MM.1S (cell line): ENCODE measurements at regions not wholly inside any gene's neighbourhood (a gene's known extent, or its start where the extent isn't known, plus 50 kb on each side); places are given as distances from the start of the nearest gene placed in this dataset.

Experiments
- DNase-seq: peaks from one replicate; pipeline ENCODE4 v3.0.0-alpha.2; 2015
- H2AFZ ChIP-seq: fragments of 300-600 bp; sonication (generic); 2 replicates; pipeline ENCODE4 v1.6.0; 2016; ENCODE audit warnings: antibody characterized with exemption, low read length
- H3F3A ChIP-seq: fragments of 300-600 bp; sonication (generic); 2 replicates; pipeline ENCODE4 v1.6.1; 2016; ENCODE audit warnings: mild to moderate bottlenecking, antibody characterized with exemption, low read length, moderate library complexity, mixed read lengths; ENCODE audit not compliant: insufficient read depth
- H3K27ac ChIP-seq: fragments of 300-600 bp; sonication (generic); 2 replicates; pipeline ENCODE4 v1.5.1; 2016; ENCODE audit warnings: mild to moderate bottlenecking, low read length
- H3K27me3 ChIP-seq: fragments of 300-600 bp; sonication (generic); replicated peaks from 2 replicates; pipeline ENCODE4 v1.6.0; 2016; ENCODE audit warnings: low read length; ENCODE audit not compliant: insufficient read depth
- H3K36me3 ChIP-seq: fragments of 300-600 bp; sonication (generic); replicated peaks from 2 replicates; pipeline ENCODE4 v1.6.1; 2016; ENCODE audit warnings: mild to moderate bottlenecking, low read length, mixed read lengths; ENCODE audit not compliant: insufficient read depth
- H3K4me1 ChIP-seq: fragments of 300-600 bp; sonication (generic); 2 replicates; pipeline ENCODE4 v1.6.1; 2016; ENCODE audit warnings: low read length, mixed read lengths
- H3K4me2 ChIP-seq: fragments of 300-600 bp; sonication (generic); 2 replicates; pipeline ENCODE4 v1.6.0; 2016; ENCODE audit warnings: low read depth, low read length
- H3K4me3 ChIP-seq: fragments of 300-600 bp; sonication (generic); 2 replicates; pipeline ENCODE4 v1.5.1; 2016; ENCODE audit warnings: low read length, mixed read lengths
- H3K79me2 ChIP-seq: fragments of 300-600 bp; sonication (generic); 2 replicates; pipeline ENCODE4 v1.6.1; 2016; ENCODE audit warnings: mixed run types, low read length, mixed read lengths
- H3K9ac ChIP-seq: fragments of 300-600 bp; sonication (generic); 2 replicates; pipeline ENCODE4 v1.6.1; 2016; ENCODE audit warnings: low read length, mixed read lengths
- H3K9me2 ChIP-seq: fragments of 300-600 bp; sonication (generic); replicated peaks from 2 replicates; pipeline ENCODE4 v1.6.1; 2016; ENCODE audit warnings: mild to moderate bottlenecking, low read length, mixed read lengths; ENCODE audit not compliant: insufficient read depth
- H3K9me3 ChIP-seq: fragments of 300-600 bp; sonication (generic); replicated peaks from 2 replicates; pipeline ENCODE4 v1.6.1; 2016; ENCODE audit warnings: mild to moderate bottlenecking, low read length, mixed read lengths; ENCODE audit not compliant: insufficient read depth
- H4K20me1 ChIP-seq: fragments of 300-600 bp; sonication (generic); 2 replicates; pipeline ENCODE4 v1.6.1; 2016; ENCODE audit warnings: mild to moderate bottlenecking, low read length, moderate library complexity, mixed read lengths; ENCODE audit not compliant: insufficient read depth
- EZH2 ChIP-seq: fragments of 300-600 bp; sonication (generic); optimal IDR thresholded peaks from 2 replicates; pipeline ENCODE3; 2017; ENCODE audit warnings: low read depth, mild to moderate bottlenecking, antibody characterized with exemption, low read length, mixed read lengths
- EZH2phosphoT487 ChIP-seq: fragments of 300-600 bp; sonication (generic); IDR thresholded peaks from 2 replicates; pipeline ENCODE4 v1.6.1; 2018; ENCODE audit warnings: antibody characterized with exemption, low read length
- TF ChIP-seq, protein P1 (sequence below): fragments of 300-600 bp; sonication (generic); IDR thresholded peaks from 2 replicates; pipeline ENCODE4 v1.5.1; 2016; ENCODE audit warnings: antibody characterized with exemption, low read length, mixed read lengths

DNA sequence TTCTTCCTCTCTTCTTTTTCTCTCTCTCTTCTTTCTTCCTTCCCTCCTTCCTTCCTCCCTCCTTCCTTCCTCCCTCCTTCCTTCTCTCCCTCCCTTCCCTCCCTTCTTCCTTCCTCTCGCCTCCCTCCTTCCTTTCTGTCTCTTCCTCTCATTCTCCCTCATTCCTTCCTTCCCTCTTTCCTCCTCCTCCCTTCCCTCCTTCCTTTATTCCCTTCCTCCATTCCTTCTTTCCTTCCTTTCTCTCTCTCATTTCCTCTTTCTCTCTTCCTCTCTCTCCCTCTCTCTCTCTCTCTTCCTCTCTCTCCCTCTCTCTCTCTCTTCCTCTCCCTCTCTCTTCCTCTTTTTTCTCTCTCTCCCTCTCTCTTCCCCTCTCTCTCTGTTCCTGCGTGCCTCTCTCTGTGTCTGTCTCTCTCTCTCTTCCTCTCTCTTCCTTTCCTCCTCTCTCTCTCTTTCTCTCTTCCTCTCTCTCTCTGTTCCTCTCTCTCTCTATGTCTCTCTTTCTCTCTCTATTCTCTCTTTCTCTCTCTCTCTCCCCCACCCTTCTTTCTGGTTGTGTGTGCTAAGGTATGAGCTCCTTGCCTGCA is 80.1 kb upstream of the PFKP start:
- Histone ChIP-seq H3K9ac (no peak overlapping the region), H3K4me3 (no peak overlapping the region), H3K4me2 (no peak overlapping the region), H2AFZ (no peak overlapping the region), H4K20me1 (no peaks in the 10 kb centered on the region), H3F3A (no peaks in the 10 kb centered on the region), H3K4me1 (no peaks in the 10 kb centered on the region), H3K9me3 (no peaks in the 10 kb centered on the region), H3K27me3 (no peaks in the 10 kb centered on the region), H3K36me3 (no peaks in the 10 kb centered on the region), H3K79me2 (no peaks in the 10 kb centered on the region), H3K27ac (no peak overlapping the region), H3K9me2 (no peaks in the 10 kb centered on the region)
- DNase-seq: no peak
- TF ChIP-seq EZH2phosphoT487: no peak
- TF ChIP-seq, protein P1, sequence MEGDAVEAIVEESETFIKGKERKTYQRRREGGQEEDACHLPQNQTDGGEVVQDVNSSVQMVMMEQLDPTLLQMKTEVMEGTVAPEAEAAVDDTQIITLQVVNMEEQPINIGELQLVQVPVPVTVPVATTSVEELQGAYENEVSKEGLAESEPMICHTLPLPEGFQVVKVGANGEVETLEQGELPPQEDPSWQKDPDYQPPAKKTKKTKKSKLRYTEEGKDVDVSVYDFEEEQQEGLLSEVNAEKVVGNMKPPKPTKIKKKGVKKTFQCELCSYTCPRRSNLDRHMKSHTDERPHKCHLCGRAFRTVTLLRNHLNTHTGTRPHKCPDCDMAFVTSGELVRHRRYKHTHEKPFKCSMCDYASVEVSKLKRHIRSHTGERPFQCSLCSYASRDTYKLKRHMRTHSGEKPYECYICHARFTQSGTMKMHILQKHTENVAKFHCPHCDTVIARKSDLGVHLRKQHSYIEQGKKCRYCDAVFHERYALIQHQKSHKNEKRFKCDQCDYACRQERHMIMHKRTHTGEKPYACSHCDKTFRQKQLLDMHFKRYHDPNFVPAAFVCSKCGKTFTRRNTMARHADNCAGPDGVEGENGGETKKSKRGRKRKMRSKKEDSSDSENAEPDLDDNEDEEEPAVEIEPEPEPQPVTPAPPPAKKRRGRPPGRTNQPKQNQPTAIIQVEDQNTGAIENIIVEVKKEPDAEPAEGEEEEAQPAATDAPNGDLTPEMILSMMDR: no peak
- no peak for TF ChIP-seq EZH2

DNA sequence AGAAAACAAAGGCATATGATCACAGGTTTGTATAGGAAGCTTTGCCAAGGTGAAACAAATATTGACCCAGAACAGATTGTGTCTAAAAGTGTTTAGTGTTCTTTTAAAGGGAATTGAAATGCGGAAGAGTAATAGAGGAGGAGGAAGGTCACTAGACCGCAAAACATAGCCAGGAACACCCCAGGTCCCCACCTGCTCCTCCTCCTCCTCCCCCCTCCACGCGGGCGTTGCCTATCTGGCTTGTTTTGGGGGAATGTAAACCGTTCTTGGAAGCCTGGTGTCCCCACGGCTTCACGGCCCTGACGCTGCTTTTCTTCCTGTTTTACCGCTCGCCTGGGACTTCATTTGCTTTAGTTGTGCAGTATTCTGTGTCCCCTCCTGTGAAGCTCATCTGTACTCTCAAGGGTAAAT is 81.0 kb upstream of the PFKP start:
- Histone ChIP-seq H3K27me3 (no peaks in the 10 kb centered on the region), H3K9ac (no peak overlapping the region), H3K79me2 (no peaks in the 10 kb centered on the region), H3F3A (no peaks in the 10 kb centered on the region), H3K4me1 (no peaks in the 10 kb centered on the region), H3K27ac (no peak overlapping the region), H3K4me2 (no peak overlapping the region; the same call in 1 of the 2 replicates), H4K20me1 (no peaks in the 10 kb centered on the region), H3K4me3 (no peak overlapping the region), H3K9me2 (no peaks in the 10 kb centered on the region), H3K36me3 (no peaks in the 10 kb centered on the region), H2AFZ (no peak overlapping the region), H3K9me3 (no peaks in the 10 kb centered on the region)
- TF ChIP-seq EZH2phosphoT487: no peak
- TF ChIP-seq, protein P1: no peak
- no peak for DNase-seq

DNA sequence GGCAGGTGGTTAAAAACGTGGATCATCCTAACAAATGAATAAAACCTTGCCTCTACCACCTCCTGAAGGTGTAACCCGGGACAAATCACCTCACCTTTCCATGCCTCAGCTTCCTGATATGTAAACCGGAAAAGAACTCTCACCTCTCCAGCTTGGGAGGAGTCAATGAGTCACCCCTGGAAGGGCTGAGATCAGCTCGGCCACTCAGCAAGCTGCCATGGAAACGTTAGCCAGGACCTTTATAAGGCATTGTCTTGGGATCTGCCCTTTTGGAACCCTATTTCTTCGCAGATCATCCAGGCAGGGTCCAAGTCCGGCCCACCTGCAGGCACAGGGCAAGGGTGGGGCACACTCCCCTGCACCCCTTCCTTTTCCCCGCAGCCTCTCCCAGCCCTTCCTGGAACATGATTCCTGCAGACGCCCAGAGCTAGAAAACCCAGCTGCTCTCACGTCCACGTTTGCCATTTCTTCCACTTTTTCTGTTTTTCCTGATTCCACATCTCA is 81.6 kb upstream of the PFKP start:
- H3K4me2 ChIP-seq: no peak overlapping the region
- no peaks in the 10 kb centered on the region for H3K9me3 ChIP-seq
- H3K4me1 ChIP-seq: no peaks in the 10 kb centered on the region
- H2AFZ ChIP-seq: no peak overlapping the region
- no peaks in the 10 kb centered on the region for H3F3A ChIP-seq
- no peak overlapping the region for H3K9ac ChIP-seq
- no peak overlapping the region for H3K4me3 ChIP-seq
- H4K20me1 ChIP-seq: no peaks in the 10 kb centered on the region
- H3K27ac ChIP-seq: no peak overlapping the region
- no peaks in the 10 kb centered on the region for H3K27me3 ChIP-seq
- H3K36me3 ChIP-seq: no peaks in the 10 kb centered on the region
- no peaks in the 10 kb centered on the region for H3K9me2 ChIP-seq
- TF ChIP-seq EZH2phosphoT487 (no peak), EZH2 (no peak)
- TF ChIP-seq, protein P1: no peak
- no peak for DNase-seq
- H3K79me2 ChIP-seq: no peaks in the 10 kb centered on the region
